GM12864 (cell line): ENCODE measurements at regions not wholly inside any gene's neighbourhood (a gene's known extent, or its start where the extent isn't known, plus 50 kb on each side); places are given as distances from the start of the nearest gene placed in this dataset.

ENCODE experiments used
- DNase-seq: peaks from one replicate; pipeline ENCODE4 v3.0.0-alpha.2; 2011; ENCODE audit warnings: low read depth
- H3K4me3 ChIP-seq: 2 replicates; pipeline ENCODE4 v1.5.1; 2011; ENCODE audit warnings: mild to moderate bottlenecking, low read depth, low read length, control low read depth
- TF ChIP-seq, protein P1 (sequence below): IDR thresholded peaks from 2 replicates; pipeline ENCODE4 v1.5.1; 2011; ENCODE audit warnings: low read depth, mild to moderate bottlenecking, moderate library complexity, low read length, control low read depth, inconsistent platforms; ENCODE audit errors: missing control alignments

DNA sequence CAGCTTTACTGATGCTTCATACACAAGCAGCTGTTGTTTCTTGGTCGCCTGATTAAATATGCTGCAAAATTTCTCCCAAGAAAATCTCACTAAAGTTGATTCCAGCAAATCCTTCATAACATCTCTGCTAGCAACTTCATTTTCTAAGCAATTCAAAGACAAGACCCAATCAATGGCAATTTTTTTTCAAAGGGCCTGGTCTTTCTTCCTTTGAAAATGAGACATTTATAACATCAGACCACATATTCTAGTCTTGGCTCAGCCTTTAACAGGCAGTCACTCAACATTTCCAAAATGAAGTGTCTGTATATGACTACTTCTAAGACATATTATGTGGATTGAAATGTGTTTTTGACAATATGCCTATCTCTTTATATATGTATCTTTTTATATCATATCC, 702.6 kb downstream of the KCNA4 start:
- no peak for DNase-seq
- TF ChIP-seq, protein P1, sequence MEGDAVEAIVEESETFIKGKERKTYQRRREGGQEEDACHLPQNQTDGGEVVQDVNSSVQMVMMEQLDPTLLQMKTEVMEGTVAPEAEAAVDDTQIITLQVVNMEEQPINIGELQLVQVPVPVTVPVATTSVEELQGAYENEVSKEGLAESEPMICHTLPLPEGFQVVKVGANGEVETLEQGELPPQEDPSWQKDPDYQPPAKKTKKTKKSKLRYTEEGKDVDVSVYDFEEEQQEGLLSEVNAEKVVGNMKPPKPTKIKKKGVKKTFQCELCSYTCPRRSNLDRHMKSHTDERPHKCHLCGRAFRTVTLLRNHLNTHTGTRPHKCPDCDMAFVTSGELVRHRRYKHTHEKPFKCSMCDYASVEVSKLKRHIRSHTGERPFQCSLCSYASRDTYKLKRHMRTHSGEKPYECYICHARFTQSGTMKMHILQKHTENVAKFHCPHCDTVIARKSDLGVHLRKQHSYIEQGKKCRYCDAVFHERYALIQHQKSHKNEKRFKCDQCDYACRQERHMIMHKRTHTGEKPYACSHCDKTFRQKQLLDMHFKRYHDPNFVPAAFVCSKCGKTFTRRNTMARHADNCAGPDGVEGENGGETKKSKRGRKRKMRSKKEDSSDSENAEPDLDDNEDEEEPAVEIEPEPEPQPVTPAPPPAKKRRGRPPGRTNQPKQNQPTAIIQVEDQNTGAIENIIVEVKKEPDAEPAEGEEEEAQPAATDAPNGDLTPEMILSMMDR: no peak
- H3K4me3 ChIP-seq: no peak overlapping the region

DNA sequence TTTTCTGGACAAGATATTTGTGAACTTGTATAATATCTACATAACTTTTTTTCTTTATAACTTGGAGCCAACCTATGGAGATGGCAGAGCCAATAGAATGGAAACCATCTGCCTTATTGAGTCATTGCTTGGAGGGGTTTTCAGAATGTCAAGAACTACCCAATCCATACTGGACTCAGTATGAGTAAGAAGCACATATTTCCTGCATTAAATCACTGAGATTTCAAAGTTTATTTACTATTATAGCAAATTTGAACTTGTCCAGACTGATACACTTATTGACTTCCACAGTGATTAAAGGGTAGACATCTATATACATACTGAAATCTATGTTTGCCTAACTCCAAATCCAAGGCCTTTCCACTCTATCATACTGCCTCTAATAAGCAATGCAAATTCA, 704.0 kb downstream of the KCNA4 start:
- TF ChIP-seq, protein P1: no peak
- DNase-seq: no peak
- H3K4me3 ChIP-seq: no peak overlapping the region

- TF ChIP-seq, protein P1: no peak
Observed at GRCh38 chr11:29310725-29311342, 706.0 kb downstream of the KCNA4 start.

GRCh38 chr11:29309992-29310391, 706.8 kb downstream of the KCNA4 start:
- H3K4me3 ChIP-seq: no peak overlapping the region
- TF ChIP-seq, protein P1: no peak
- no peak for DNase-seq

More at GRCh38 chr11:29310725-29311342, 706.0 kb downstream of the KCNA4 start:
- DNase-seq: no peak
- H3K4me3 ChIP-seq: no peak overlapping the region

- TF ChIP-seq, protein P1: no peak
- DNase-seq: no peak
- no peak overlapping the region for H3K4me3 ChIP-seq
Observed at GRCh38 chr11:29306527-29306926, 710.3 kb downstream of the KCNA4 start.

- TF ChIP-seq, protein P1: no peak
- DNase-seq: no peak
- no peak overlapping the region for H3K4me3 ChIP-seq
Observed at GRCh38 chr11:29305456-29306232, 711.2 kb downstream of the KCNA4 start.

- no peak overlapping the region for H3K4me3 ChIP-seq
- no peak for DNase-seq
Observed at GRCh38 chr11:29300420-29300819, 716.4 kb downstream of the KCNA4 start.

More at GRCh38 chr11:29300420-29300819, 716.4 kb downstream of the KCNA4 start:
- TF ChIP-seq, protein P1: no peak
